Activated CD4-positive, alpha-beta T cell treated with anti-CD3 and anti-CD28 coated beads for 48 hours (primary cell): ENCODE measurements at regions not wholly inside any gene's neighbourhood (a gene's known extent, or its start where the extent isn't known, plus 50 kb on each side); places are given as distances from the start of the nearest gene placed in this dataset.

ENCODE experiments used
- DNase-seq: peaks from one replicate; pipeline ENCODE4 v3.0.0-alpha.2; 2020

DNA sequence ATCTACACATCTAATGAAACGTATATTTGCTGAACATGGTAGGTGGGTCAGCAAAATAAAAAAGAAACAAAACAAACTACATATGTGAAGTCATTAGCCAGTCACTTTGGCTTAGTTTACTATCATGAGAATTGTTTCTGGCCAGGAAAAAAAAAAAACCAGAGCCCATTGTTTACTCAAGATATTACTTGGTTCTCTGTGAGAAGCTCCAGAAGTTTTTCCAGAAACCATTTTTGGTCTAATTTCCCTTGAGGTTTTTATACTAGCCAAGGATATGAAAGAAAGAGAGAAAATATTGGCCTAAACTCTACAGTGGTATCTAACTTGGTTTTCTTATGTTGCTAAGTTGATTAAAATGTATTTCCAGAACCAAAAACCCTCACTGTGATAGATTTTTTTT is 259.1 kb downstream of the PDHA2 start:
- DNase-seq: no peak

DNA sequence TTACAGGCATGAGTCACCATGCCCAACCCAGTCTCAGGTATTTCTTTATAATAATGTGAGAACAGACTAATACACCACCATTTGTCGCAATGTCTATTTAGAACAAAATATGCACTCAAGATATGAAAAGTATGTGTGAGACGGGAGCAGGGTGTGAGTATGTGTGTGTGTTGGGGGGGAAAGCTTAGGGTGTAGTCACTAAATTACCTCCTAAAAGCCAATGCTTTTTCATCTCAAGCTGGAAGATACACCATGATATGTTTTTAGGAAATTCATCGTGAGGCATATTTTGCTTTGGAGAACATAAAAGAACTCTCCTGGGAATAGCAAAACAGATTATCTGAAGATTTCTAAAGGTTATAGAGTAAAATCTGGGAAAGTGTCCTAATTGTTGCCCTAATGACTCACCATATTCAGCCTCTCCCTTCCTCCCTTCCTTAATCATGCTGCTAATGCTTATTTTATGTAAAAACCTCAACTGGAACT is 262.7 kb downstream of the PDHA2 start:
- DNase-seq: no peak

DNA sequence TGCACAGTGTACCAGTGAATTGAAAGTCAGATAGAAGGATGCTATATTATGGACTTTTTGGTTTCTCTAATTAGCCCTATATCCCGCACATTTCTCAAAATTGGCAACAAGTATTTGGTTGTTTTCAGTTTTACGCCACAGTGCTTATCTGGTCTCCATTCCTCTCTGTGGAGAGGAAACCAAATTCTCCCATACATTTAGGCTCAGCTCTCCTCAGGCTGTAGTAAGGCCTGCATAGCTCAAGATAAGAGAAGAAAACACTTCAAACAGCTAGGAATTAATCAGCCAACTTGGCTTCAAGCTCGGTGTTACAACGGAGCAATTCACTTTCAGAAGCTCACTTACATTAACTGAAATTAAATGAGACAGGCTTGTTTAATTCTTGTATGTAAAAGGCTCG is 263.2 kb downstream of the PDHA2 start:
- DNase-seq: no peak

DNA sequence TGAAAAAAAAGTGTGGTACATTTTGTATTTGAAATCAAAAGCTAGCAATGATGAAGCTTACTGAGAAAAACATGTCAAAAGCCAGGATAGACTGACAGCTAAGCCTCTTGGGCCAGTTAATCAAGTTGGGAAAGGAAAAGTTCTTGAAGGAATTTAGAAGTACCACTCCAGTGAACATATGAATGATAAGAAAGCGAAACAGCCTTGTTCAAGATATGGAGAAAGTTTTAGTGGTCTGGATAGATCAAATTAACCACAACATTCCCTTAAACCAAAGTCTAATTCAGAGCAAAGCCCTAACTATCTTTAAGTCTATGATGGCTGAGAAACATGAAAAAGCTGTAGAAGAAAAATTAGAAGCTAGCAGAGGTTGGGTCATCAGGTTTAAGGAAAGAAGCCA is 268.3 kb downstream of the PDHA2 start:
- no peak for DNase-seq

GRCh38 chr4:96112631-96113030 is 272.7 kb downstream of the PDHA2 start:
- no peak for DNase-seq

DNA sequence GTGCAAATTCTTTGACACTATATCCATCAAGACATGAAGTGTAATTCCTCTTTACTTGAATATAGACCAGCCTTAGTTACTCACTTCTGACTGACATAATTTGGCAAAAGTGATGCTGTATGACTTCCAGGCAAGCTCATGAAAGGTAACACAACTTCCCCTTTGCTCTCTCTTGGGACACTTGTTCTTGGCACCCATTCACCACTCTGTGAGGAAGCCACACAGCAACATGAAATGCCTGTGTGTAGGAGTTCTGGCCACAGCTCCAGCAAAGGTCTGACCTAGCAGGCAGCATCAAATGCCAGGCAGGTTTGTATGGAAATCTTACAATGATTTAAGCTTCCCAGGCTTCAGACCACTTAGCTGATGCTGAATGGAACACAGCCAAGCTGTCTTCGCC is 280.3 kb downstream of the PDHA2 start:
- no peak for DNase-seq

DNA sequence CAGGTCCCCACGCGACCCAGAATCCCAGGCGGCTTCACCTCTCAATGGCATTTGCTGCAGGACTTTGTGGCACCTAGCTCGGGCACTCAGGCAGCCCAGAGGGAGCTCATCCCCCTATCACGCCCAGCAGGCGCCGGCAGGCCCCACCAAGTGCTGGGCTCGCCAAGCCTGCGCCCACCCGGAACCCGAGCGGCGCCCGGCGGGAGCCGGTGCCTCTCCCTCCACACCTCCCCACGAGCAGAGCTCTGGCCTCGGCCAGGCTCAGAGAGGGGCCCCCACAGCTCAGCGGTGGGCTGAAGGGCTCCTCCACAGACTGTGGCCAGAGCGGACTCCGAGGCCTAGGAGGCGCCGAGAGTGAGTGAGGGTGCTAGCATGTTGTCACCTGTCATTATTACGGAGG is 286.3 kb downstream of the PDHA2 start:
- DNase-seq: no peak

- no peak for DNase-seq
Measured at GRCh38 chr4:96131186-96131585, 291.3 kb downstream of the PDHA2 start.

GRCh38 chr4:96134806-96135205 is 294.9 kb downstream of the PDHA2 start:
- no peak for DNase-seq

GRCh38 chr4:96136056-96136455 is 296.2 kb downstream of the PDHA2 start:
- DNase-seq: no peak

- no peak for DNase-seq
Measured at GRCh38 chr4:96139251-96139929, 299.5 kb downstream of the PDHA2 start.

- DNase-seq: no peak
Measured at GRCh38 chr4:96145601-96146000, 305.7 kb downstream of the PDHA2 start.

- no peak for DNase-seq
Measured at GRCh38 chr4:96146686-96147085, 306.8 kb downstream of the PDHA2 start.

DNA sequence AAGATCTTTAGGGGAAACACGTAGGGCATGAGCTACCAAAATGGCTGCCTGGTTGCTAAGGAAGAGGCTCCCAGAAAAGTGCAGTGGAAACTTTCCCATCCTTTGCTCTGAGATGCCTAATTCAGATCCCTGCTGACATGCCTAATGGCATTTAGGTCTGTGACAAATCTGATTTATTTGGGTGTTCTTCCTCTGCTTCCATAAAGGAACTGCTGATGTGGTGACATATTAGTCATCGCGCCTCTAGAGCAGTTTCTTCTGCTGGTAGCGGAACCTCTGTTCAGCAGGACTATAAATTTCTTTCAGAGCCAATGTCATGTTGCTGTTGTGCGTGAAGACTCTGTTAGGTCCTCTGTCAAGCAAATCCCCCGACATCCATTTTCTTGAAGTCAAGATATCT is 310.0 kb downstream of the PDHA2 start:
- DNase-seq: no peak

DNA sequence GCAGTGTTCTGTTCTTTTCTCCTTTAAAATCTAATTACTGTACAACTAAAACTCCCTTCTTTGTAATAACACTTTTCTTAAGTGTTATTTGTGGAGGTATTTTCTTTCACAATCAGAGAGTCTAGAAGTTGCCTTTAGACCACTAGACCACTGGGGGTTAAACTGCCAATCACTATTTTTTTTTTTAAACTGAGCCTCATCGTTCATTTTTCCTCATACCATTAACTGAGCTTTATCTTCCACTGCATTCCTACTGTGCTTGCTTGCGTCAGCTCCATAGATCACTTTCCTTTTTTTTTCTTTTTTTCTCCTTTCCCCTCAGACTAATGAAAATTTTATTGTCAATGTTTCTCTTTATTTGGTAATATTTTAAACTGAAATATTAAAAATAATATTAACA is 310.6 kb downstream of the PDHA2 start:
- DNase-seq: no peak

DNA sequence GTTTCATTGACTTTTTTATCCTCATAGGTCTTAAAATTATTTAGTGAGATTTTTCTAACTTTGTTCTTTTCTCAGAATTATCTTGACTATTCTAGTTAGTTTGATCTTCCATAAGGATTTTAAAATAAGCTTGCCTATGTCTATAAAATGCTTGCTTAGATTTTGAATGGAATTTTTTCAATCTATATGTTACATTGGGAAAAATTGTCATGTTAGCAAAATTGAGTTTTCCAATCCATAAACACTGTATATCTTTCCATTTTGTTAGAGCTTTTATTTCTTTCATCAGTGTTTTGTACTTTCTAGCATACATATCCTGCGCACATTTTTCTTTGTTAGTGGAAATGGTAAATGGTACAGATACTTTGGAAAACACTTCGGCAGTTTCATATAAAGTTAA is 312.9 kb downstream of the PDHA2 start:
- DNase-seq: no peak

DNA sequence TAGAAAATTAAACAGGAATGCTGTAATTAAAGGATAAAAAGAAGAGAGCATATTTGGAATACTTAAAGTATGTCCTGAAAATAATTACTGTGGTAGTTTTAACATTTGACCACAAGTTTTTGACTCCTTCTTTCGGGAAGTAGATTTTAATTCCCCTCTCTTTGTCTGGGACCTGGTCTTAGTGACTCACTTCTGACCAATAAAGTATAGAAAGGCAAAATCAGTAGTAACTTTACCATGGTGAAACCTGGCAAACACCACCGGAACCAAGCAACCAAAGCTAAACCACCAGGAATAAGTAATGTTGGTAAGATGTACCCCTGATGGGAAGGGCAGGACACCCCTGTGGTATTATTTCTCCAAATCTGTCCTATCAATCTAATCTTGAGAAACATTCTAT is 314.8 kb downstream of the PDHA2 start:
- no peak for DNase-seq

- DNase-seq: no peak
Measured at GRCh38 chr4:96162636-96163035, 322.7 kb downstream of the PDHA2 start.

DNA sequence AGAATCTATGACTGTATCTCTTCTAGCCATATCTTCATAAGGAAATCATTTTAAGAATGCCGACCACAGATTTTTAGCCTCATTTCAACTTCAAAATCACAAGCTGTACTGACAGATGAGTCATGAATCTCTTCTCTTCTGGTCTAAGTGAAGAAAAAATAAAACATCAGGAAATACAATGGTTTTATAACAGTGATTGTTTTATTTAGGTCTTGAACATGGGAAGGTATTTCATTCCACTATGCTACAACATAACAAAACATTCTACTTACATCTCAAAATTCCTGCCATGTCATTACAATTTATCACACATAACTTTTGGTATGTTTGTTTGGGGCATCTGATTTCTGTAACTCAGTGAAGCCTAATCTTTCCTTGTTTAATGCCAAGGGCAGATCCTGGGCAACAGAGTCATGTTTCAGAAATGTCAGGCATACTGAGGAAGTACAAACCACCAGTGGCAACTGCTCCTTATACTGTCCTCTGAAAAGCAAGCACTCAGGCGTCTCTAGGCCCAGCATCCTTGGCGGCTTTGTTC is 325.0 kb downstream of the PDHA2 start:
- no peak for DNase-seq

DNA sequence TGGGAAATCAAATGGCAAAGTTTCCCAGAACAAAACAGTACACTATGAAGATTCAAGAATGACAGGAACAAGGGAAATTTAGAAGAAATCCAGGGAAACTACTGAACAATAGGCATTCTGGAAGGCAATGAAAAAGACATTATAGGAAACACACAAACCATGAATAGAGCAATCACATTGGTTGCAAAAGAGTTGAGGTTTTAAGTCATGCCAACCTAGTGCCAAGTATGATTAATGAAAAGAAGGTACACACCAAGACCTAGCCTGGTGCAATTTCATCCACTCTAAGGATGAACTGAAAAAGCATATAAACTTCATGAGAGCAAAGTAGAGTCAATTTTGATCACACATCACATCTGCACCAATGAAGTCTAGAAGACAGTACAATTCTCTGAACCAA is 326.9 kb downstream of the PDHA2 start:
- no peak for DNase-seq

GRCh38 chr4:96170198-96170597 is 330.3 kb downstream of the PDHA2 start:
- peak; percentile 5 for DNase-seq

GRCh38 chr4:96173756-96174155 is 333.9 kb downstream of the PDHA2 start:
- no peak for DNase-seq

GRCh38 chr4:96175871-96176270 is 336.0 kb downstream of the PDHA2 start:
- no peak for DNase-seq

DNA sequence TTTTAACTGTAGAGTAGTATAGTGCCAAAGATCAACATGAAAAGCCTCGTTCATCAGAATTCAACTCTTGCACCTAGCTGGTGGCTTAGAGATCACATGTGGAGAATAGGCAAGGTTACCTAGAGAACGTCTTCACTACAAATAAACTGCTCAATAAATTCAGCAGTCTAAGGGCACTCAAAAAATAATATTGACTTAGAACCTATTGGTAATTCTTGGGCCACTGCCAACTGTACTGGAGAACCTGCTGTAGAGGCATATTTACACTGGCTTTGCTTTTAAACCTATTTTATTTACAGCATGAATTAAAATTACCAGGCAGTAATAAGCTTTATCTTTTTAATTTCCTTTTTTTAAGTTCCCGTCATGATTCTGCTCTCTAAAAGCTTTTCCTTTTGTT is 343.7 kb downstream of the PDHA2 start:
- no peak for DNase-seq

DNA sequence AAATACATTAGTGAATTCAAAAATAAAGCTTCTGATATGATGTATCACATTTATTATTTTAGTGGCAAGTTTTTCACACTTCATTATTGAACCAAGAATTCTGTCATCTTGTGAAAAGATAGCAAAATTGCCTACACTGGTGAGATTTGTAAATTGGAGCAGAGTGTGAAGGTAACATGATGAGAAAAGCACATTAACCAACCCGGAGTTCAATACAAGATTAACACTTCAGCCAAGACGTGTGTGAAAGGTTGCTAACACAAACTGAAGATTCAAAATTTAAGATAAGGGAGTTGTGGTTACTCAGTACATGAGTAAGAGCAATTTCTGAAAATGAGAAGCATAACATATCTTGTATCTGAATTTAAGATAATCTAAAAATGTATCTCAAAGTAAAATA is 346.7 kb downstream of the PDHA2 start:
- DNase-seq: no peak
